GM19035 (cell line): ENCODE measurements at regions not wholly inside any gene's neighbourhood (a gene's known extent, or its start where the extent isn't known, plus 50 kb on each side); places are given as distances from the start of the nearest gene placed in this dataset.
"Not testable (repeated sequence)": the region's sequence is repeated elsewhere in the genome, so short reads cannot be mapped to it uniquely, and the experiment has no call there.

Experiments used
- ATAC-seq: cut with Tn5 transposase; IDR thresholded peaks from one replicate; pipeline ENCODE4 v1.9.1; 2021; ENCODE audit not compliant: unreplicated experiment

DNA sequence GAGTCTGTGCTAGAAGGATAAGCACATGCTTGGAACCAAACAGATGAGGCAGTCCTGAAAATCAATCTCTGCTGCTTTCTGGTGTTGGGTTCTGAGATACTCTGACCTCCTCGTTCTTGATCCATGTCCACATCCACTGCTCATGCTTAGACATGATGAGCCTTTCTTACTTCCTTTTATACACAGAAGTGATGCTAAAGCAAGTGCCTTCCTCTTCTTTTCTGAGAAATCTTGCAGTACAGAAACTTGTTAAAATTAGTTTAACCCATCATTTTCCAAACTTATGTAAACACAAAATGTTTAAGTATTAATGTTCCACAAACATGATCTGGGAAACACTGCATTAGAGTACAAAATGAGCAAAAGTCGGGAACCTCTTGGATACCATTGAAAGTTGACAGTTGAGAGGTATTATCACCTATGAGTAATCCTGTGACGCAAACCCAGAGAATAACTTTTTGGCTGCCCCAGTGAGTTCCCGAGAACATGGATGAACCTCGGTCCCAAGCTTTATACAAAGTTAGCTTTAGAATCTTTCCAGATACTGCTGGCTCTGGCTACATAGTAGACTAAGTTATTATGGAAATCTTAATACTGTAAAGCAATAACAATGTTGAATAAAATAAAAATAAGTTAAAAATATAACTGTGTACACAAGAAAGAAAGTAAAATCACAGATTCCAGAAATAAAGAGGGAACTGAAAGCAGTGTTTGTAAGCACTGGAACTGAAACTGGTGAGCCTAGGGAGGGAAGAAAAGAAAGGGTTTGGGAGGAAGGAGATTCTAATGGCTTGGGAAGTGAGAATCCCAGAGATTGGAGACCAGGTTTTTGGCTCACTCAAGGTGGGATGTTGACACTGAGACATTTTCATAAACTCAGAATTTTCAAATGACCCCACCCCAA lies 429.3 kb upstream of the RUNX1 start:
- ATAC-seq, result no peak

DNA sequence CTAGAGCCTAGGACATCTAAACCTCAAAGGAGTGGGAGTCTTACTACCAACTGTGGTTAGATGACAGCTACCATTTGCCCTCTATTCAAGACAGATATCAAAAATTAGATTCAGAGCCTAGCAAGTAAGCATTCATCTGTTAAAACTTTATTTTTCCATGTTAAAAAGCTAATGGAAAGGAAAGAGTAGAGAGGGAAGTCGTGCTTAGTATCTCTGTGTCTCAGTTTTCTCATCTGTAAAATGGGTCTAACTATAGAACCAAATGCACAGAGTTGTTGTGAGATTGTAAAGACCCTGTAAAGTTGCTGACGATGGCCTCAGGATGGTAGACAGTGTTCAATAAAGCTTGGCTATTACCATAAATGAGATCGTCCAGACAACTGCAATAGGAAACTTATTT lies 428.5 kb upstream of the RUNX1 start:
- ATAC-seq, result no peak

DNA sequence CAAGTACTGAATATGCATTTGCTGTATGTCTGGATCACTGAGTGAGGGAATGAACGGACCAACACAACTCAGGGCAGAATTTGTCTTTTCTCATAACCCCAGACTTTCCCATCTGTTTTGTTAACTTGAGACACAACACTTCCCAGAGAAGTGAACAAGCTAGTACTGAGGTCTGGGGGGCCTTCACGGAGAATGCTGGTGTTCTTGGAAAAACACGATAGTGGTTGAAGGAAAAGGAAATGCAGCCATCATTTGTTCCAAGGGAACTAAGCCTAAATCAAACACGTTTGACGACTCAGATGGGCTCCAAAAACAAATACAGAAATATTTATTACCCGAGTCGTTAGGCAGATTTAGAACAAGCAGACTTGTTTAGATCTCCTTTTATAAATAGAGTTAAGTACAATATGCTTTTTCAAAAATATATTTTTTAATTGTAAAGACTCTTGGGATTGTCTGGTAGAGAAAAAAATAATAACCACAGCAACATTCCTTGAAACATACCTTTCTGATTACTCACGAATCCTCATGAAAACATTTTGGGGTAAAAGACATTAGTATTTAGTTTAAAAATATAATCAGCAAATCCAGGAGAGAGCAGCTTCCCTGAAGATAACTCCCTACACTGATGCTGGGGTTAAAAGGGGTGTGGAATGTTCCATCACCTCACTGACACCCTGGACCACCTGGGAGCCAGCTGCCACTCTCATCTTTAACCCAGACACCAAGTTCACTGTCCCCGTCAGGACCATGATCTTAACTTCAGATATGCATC lies 427.7 kb upstream of the RUNX1 start:
- no peak for ATAC-seq

DNA sequence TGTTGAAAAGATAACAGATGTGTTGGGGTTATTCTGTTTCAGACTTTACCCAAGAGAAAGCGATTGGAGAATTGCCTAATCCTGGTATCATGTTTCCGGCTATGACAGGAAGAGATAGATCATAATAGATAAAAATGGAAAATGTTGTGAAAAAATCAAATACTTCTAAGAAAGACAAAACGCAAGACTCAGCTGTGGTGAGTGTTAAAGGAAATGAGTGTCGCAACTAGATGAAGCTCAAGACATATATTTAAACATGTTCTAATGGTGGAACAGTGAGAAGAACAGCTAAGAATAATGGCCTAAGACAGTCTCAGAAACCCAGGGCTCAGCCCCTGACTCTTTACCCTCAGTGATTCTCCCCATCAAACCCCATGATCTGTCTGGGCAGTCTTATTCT lies 426.7 kb upstream of the RUNX1 start:
- ATAC-seq, result no peak

DNA sequence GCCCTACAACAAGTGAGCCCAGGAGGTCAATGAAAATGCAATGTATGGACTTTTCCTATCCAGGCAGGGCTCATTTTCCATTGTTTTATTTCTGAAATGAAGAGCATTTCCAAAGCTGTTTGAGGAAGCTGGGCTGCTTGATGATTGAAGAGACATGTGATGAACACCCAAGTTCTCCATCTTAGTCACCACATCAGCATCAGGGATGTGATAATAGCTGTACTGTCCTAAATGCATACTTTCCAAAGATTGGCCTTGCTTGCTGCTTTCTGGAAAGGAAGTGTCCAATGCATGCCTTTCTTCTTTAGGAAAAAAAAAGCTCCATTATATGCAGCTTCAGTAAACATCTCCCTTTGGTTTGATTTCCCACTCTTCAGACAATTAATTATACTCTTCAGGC lies 425.9 kb upstream of the RUNX1 start:
- no peak for ATAC-seq

DNA sequence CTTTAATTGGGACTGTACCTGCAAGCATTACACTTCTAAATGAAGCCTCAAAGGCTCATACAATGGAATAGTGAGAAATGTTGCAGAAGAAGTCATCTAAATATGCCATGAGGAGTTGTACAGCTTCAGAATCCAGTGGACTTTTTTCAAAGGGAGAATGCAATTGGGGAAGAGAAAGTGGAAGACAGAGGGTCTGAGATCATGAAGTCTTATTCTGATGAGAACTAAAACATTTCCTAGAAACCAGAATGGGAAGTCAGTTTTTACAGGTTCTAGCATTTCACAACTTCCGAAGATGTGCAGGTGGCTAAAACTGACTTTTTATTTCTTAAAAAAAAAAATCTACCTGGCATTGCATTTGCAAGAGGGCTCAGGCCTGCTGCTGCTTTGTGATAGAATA lies 424.4 kb upstream of the RUNX1 start:
- no peak for ATAC-seq

DNA sequence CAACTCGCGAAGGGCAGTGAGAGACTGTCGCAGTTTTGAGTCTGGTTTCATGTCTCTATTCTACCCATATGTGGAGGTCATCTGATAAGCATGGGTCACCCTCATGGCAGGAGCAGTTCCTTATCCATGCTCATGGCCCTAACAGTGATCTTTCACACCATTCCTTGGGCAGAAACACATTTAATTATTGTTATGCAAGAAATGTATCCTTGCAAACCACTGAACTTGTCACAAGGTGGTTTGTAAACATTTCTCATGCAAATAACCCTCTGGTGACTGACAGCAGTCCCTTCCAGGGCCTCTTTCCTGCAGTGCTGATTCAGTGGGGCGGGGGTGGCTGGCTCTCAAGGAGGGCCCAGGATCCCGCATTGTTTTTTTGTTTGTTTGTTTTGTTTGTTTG lies 421.4 kb upstream of the RUNX1 start:
- no peak for ATAC-seq

DNA sequence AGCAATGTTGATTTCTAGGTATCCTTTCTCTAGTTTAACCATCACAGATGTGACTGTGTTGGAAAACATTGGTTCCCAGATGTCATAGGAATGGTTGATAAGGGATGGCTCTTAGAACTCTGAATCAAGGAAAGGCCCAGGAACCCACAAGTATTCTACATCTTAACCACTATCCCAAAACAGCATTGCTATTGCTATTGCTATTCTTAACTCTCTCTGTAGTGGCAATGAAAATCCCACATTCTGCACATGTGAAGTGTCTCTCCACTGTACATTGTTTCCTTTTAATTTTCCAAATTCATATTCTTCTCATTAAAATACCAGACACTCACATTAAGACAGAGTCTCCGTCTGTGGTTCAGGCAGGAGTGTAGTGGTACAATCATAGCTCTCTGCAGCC lies 420.4 kb upstream of the RUNX1 start:
- ATAC-seq, result no peak

DNA sequence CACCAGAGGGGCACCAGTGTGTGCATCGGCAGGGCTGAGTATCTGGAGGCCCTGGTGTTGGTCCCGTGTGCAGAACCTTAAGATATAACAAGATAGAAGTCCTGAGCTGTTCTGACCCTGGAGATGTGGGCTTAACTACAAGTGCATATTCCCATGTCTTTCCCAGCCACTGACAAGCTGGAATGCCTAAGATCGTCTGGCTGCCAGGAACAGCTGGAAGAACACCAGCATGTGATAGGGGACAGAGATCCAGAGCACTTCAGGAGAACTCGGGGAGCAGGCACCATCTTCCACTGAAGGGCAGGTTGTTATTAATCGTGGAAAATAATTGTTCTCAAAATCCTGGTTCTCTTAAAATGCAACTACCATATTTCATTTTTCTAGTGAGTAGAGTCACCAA lies 419.9 kb upstream of the RUNX1 start:
- no peak for ATAC-seq

DNA sequence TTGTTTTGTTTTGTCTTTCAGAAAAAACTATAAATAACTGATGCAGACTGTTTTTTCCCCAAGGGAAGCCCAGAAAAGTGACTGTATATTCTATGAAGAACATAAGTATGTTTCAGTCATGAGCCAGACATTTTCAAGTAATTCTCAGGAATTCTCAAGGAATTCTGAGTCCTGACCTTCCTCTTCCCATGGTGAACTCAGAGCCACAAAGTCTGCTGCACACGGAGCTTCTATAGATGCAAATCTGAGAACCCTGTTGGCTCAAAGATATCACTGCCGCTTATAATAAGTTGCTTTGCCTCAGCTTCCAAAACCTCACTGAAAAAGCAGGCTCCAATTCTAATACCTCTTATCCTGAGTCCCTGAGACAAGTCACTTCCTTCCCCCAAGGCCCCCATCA lies 418.5 kb upstream of the RUNX1 start:
- ATAC-seq, result no peak

DNA sequence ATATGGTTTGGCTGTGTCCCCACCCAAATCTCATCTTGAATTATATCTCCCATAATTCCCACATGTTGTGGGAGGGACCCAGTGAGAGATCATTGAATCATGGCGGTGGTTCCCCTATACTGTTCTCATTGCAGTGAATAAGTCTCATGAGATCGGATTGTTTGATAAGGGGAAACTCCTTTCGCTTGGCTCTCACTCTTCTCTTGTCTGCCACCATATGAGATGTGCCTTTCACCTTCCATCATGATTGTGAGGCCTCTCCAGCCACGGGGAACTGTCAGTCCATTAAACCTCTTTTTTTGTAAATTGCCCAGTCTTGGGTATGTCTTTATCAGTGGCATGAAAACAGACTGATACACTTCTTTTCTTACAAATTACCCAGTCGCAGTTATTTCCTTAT lies 417.6 kb upstream of the RUNX1 start:
- ATAC-seq, result not testable (repeated sequence)

DNA sequence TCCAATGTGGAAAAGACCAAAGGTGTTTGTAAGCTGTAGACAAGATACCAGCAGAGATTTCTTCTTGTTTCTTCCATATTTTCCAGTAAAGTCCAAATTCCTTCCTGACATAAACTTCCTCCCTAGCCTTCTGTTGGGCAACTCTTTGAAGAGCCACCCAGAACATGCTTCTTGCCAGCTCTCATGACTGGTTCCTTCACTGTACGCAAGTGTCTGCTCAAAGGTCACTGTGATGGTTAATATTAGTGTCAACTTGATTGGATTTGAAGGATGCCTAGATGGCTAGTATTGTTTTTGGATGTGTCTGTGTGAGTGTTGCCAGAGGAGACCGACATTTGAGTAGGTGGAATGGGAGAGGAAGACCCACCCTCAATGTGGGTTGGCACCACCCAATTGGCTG lies 416.6 kb upstream of the RUNX1 start:
- ATAC-seq, result no peak

DNA sequence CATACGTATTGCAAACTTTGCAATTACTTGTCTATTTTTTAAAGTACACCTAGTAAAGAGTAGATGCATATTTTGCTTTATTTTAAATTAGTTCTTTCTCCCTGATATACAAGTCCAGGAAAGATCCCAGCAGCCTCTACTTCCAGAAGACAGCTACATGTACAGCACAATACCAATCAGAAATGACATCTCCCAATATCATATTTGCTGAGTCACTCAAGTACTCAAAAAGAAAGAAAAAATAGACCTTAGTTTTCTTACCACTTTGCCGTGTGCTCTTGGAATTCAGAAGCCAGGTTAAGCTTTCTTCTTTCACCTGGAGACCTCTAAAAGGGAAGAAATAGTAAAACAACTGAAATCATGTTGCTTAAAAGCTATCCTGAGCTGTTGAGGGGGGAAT lies 412.6 kb upstream of the RUNX1 start:
- ATAC-seq, result no peak

DNA sequence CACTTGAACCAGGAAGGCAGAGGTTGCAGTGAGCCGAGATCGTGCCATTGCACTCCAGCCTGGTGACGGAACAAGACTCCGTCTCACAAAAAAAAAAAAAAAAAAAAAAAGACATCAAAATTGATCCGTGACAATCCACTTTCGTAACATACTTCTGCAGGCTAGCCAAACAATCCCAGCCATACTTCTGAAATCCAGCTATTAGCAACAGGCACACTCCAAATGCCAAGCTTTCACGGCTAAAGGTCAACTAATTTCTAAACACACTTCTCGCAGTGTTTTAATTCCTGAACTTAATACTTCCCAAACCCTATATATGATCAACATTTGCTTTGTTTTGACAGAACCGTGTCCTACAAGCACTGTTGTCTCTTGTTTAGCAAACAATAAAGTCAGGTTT lies 411.3 kb upstream of the RUNX1 start:
- no peak for ATAC-seq

DNA sequence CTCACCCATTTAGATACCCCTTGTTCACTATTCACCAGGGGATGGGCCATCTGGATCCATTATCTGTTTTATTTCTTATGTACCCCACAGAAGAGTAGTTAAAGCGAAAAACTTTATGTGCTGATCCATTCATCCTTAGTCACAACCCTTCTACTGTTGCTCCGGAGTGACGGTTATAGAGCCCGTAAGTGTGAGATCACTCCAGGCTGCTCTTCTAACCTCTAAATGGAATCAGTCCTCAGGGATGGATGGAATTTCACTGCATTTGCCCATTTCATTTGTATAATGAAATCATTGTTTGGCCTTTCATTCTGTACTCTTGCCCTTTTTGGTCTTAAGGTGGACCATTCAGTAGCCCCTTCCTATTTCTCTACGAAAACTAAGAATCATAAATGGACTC lies 409.3 kb upstream of the RUNX1 start:
- ATAC-seq, result no peak

DNA sequence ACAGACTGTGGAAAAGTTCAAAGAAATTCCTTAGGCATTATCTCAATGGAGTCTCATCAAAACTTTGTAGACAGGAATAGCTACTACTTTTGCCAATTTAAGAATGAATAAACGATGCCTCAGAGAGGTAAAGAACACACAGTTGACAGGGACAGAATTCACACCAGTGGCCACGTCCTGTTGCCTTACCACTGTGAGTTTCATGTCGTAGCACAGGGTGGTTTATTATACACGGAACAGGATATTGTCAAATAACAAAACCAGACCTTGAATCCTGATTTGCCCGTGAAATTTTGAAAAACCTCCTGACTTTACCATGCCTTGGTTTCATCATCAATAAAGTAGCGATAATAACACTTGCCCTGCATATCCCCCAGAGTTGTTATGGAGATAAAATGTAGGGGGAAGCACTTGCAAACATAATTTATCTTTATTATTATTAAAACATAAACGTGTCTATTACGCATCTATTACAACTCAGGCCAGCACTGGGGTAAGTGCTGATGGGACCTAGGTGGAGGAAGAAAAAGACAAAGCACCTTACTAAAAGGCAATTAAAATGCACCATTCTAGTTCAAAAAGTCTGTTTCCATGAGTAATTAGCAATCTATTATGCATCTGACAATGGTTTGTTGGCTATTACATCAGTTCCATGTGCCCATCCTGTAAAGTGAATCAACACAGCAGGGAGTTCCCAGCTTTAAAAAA lies 408.1 kb upstream of the RUNX1 start:
- no peak for ATAC-seq

DNA sequence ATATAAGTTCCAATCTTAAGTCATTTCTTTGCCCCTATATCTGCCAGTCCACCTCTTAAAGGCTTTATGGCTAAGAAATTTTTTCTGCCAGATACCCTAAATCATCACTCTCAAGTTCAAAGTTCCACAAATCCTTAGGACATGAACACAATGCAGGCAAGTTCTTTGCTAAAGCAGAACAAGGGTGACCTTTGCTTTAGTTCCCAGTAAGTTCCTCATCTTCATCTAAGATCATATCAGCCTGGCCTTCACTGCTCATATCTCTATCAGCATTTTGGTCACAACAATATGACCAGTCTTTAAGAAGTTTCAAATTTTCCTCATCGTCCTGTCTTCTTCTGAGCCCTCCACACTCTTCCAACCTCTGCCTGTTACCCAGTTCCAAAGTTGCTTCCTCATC lies 402.2 kb upstream of the RUNX1 start:
- ATAC-seq, result no peak

DNA sequence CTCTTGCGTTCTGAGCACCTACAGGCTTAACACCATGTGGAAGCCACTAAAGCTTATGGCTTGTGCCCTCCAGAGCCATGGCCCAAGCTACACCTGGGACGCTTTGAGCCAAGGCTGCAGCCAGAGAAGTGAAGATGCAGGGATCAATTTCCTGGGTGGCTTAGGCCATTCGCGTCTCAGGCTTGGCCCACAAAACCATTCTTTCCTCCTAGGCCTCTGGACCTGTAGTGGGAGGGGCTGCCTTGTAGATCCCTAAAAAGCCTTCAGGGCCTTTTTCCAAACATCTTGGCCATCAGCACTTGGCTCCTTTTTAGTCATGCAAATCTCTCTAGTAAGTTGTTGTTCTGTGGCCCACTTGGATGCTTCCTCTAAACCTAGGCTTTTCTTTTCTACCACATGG lies 401.7 kb upstream of the RUNX1 start:
- ATAC-seq, result no peak

DNA sequence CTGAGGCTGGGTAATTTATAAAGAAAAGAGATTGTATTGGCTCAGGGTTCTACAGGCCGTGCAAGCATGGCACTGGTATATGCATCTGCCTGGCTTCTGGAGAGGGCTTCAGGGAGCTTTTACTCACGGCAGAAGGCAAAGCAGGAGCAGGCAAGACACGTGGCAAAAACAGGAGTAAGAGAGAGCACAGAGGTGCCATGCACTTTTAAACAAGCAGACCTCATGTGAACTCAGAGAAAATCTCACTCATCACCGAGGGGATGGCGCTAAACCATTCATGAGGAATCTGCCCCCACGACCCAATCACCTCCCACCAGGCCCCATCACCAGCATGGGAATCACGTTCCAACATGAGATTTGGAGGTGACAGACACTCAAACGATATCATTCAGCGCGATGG lies 400.7 kb upstream of the RUNX1 start:
- ATAC-seq, result no peak

DNA sequence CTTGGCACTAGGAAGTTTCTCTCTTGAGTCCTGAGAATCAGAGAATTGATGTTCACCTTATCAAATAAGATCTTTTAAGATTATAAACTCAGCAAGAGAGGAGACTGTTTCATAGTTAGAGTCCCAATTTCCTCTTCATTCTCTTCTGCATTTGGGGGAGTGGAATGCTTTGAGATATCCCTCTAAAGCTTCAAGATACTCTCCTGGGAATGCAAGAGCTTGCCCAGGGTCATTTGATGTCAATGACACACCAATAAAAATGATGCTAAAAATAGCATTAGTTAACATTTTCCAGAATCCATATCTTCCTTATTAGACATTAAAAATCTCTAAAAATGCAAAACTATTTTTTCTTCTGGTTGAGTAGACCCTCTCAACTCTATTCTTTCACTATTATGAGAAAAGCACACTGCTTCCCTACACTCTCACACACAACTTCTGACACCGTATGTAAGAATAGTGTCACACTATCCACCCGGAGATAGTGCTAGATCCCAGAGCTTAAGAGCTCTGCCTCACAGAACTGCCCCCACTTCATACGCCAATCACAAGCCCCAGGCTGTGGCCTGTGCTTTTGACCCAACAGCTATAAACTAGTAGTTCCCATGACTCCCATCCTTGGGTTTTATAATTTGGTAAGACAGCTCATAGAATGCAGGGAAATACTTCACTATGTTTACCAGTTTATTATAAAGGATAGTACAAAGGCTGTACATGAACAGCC lies 399.9 kb upstream of the RUNX1 start:
- no peak for ATAC-seq

DNA sequence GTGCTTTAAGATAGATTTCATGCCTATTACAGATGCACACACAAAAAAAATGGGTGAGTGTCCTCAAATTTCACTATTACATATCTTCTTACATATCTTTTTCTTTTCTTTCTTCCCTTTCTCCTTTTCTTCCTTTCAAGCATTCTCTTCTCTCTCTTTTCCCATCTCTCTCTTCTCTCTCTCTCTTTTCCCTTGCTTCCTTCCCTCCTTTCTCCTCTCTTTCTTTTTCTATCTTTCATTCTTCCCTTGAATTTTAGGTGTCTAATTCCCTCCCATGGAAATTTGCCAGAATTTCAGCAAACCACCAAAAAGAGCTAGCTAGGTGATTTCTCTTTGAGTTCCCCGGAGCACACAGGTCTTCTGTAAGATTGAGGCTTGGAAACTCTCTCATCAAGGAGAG lies 395.3 kb upstream of the RUNX1 start:
- no peak for ATAC-seq
